ENCODE measurements at regions not wholly inside any gene's neighbourhood (a gene's known extent, or its start where the extent isn't known, plus 50 kb on each side); places are given as distances from the start of the nearest gene placed in this dataset.

GRCh38 chr2:8477552-8478470 lies 204.0 kb upstream of the ID2 start:
- no peak for DNase-seq

GRCh38 chr2:8478471-8478793 lies 203.4 kb upstream of the ID2 start:
- DNase-seq, result no peak

GRCh38 chr2:8479298-8479697 lies 202.6 kb upstream of the ID2 start:
- no peak for DNase-seq

- DNase-seq, result no peak
Measured at GRCh38 chr2:8480915-8481314, 200.9 kb upstream of the ID2 start.

- no peak for DNase-seq
Measured at GRCh38 chr2:8481463-8482009, 200.3 kb upstream of the ID2 start.

- no peak for DNase-seq
Measured at GRCh38 chr2:8482432-8482831, 199.4 kb upstream of the ID2 start.

GRCh38 chr2:8484502-8485283 lies 197.2 kb upstream of the ID2 start:
- DNase-seq, result no peak

GRCh38 chr2:8485736-8486135 lies 196.1 kb upstream of the ID2 start:
- no peak for DNase-seq

- no peak for DNase-seq
Measured at GRCh38 chr2:8486141-8486540, 195.7 kb upstream of the ID2 start.

- DNase-seq, result no peak
Measured at GRCh38 chr2:8487461-8487932, 194.4 kb upstream of the ID2 start.

GRCh38 chr2:8488001-8488738 lies 193.7 kb upstream of the ID2 start:
- DNase-seq, result no peak

- no peak for DNase-seq
Measured at GRCh38 chr2:8489221-8489620, 192.6 kb upstream of the ID2 start.

- DNase-seq, result no peak
Measured at GRCh38 chr2:8489751-8490150, 192.1 kb upstream of the ID2 start.

GRCh38 chr2:8490166-8490721 lies 191.6 kb upstream of the ID2 start:
- DNase-seq, result no peak

- no peak for DNase-seq
Measured at GRCh38 chr2:8491296-8492027, 190.4 kb upstream of the ID2 start.

GRCh38 chr2:8494151-8494550 lies 187.7 kb upstream of the ID2 start:
- no peak for DNase-seq

GRCh38 chr2:8494589-8494988 lies 187.3 kb upstream of the ID2 start:
- DNase-seq, result no peak

GRCh38 chr2:8495189-8495989 lies 186.5 kb upstream of the ID2 start:
- no peak for DNase-seq

- no peak for DNase-seq
Measured at GRCh38 chr2:8496079-8496478, 185.8 kb upstream of the ID2 start.

GRCh38 chr2:8496617-8497016 lies 185.2 kb upstream of the ID2 start:
- no peak for DNase-seq

GRCh38 chr2:8498994-8499393 lies 182.9 kb upstream of the ID2 start:
- no peak for DNase-seq

All from NCI-H1092 (cell line).